Cardiac fibroblast (primary cell): ENCODE measurements at regions not wholly inside any gene's neighbourhood (a gene's known extent, or its start where the extent isn't known, plus 50 kb on each side); places are given as distances from the start of the nearest gene placed in this dataset.
A peak's percentile ranks its signal among the peaks of the same experiment; 100 is the strongest.

ENCODE experiments used
- DNase-seq, 2 donors: peaks; one replicate each; pipeline versions ENCODE4 v3.0.0 to v3.0.0-alpha.2; 2010; ENCODE audit warnings: low read depth in 2 of 2
- H3K4me3 ChIP-seq, 2 donors: replicated peaks in 1 of 2; 1 replicate in 1 of 2; 2 replicates in 1 of 2; pipeline ENCODE4 v1.5.1; 2011; ENCODE audit warnings: low read depth in 2 of 2, low read length in 2 of 2, mild to moderate bottlenecking in 2 of 2, moderate library complexity in 1 of 2
- TF ChIP-seq, protein P1 (sequence below): IDR thresholded peaks from one replicate; pipeline ENCODE4 v1.5.1; 2011; ENCODE audit warnings: low read depth, mild to moderate bottlenecking, low read length, inconsistent platforms

DNA sequence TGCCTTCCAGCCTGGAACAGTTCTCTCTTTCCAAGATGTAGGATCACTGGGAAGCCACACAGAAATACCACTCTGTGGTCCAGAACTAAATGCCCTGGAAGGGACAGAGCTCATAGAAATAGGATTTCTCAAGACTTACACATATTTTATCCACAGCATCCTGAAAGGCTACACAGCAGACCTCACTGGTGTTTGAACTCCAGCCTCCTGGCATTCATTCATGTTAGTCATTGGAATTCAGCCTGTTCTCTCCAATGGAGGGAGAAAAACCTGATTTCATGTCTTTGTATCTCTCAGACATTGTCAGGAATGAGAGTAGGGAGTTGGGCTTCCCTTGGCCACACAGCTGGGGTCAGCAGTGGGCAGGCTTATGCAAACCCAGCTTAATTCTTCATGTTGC lies 121.1 kb upstream of the PPP2R3A start:
- no peak overlapping the region for H3K4me3 ChIP-seq
- DNase-seq, result no peak
- TF ChIP-seq, protein P1, sequence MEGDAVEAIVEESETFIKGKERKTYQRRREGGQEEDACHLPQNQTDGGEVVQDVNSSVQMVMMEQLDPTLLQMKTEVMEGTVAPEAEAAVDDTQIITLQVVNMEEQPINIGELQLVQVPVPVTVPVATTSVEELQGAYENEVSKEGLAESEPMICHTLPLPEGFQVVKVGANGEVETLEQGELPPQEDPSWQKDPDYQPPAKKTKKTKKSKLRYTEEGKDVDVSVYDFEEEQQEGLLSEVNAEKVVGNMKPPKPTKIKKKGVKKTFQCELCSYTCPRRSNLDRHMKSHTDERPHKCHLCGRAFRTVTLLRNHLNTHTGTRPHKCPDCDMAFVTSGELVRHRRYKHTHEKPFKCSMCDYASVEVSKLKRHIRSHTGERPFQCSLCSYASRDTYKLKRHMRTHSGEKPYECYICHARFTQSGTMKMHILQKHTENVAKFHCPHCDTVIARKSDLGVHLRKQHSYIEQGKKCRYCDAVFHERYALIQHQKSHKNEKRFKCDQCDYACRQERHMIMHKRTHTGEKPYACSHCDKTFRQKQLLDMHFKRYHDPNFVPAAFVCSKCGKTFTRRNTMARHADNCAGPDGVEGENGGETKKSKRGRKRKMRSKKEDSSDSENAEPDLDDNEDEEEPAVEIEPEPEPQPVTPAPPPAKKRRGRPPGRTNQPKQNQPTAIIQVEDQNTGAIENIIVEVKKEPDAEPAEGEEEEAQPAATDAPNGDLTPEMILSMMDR, result no peak

DNA sequence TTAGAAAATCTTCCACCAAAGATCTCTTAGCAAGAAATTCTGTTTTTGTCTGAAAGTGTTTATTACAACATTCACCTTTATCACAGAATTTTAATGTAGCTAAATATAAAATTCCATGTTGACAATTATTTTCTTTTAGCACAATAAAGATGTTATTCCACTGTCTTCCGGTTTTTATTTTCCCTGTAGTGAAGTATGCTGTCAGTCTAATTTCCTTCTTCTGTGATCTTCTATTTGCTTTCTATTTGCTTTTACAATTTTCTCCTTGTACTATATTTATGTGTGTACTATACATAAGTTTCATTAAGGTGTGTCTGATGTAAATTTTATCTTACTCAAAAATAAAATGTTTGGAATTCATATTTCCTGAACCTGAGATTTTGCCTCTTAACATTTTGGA lies 117.5 kb upstream of the PPP2R3A start:
- H3K4me3 ChIP-seq, result no peak overlapping the region
- no peak for DNase-seq
- TF ChIP-seq, protein P1, result no peak

DNA sequence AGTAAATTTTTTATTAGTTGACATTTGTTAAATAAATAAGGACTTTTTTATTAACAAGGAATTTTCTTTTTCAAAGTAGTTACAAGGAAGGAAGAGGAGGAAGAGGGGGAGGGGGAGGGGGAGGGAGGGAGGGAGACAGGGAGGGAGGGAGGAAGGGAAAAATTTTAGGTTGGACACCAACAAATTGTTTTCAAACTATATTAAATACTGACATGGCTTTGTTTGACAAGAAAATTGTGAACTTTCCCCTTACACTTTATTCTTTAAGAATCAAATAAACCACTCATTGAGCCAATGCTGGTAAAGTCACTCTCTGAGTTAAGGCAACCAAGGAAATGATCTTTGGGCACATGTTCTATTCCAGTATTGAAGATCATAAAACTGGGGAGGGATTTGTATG lies 115.7 kb upstream of the PPP2R3A start:
- DNase-seq, result no peak
- TF ChIP-seq, protein P1, result no peak
- H3K4me3 ChIP-seq, result no peak overlapping the region

DNA sequence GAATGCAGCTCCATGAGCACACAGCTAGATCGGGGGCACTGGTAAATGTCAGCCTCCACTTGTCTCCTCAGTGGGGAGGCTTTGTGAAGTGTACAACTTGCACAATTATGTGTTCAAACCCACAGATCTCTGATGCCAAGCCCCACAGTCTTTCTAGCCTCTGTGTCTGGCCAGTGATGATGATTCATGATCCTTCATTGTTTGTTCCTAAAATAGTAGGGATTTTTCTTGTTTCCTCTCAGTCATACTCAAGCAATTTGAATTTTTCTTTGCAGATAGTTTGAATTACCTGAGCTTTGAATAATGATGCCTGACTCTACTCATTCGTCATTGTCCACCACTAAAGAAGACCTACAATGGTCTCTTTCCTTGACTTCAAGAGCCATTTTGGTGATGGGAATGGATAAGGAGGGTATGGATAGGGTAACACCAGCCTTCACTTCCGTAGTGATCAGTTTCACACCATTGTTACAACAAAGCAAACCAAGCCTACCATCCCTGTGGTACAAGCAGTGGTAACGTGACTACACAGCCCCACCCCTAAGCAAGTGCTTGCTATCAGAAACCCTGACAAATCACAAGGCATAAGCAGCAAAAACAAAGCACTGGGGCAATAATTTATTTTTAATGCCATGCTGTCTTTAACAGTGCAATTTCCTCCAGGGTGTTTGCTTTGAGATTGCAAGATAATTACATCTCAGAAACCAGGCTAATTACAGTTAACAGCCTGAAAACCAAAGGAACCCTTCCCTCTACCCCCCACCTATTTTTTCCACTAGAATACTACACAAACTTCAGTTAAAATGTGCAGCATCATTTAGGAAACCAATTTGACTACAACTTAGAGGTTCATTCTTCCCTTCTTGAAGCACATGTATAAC lies 114.1 kb upstream of the PPP2R3A start:
- DNase-seq, result peak in 1 of 2 donors; percentile 16

DNA sequence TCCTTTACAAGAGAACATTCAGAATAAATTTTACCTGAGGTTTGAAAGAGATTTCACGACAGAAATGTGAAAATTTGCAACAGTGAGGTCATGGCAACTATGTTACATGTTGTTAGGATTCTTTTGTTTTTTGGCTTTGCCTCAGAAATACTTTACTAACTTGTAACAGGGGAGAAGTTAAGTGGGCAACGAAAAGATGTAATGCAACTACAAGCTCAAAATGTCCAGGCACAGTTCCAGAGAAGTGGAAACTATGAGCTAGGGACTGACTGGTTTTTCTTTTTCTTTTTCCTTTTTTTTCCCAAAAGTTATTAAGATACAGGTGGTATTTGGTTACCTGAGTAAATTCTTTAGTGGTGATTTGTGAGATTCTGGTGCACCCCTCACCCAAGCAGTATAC lies 111.5 kb upstream of the PPP2R3A start:
- H3K4me3 ChIP-seq, result no peak overlapping the region
- no peak for DNase-seq
- TF ChIP-seq, protein P1, result no peak

More for the DNA sequence above, 114.1 kb upstream of the PPP2R3A start:
- TF ChIP-seq, protein P1, result no peak
- H3K4me3 ChIP-seq, result no peak overlapping the region

DNA sequence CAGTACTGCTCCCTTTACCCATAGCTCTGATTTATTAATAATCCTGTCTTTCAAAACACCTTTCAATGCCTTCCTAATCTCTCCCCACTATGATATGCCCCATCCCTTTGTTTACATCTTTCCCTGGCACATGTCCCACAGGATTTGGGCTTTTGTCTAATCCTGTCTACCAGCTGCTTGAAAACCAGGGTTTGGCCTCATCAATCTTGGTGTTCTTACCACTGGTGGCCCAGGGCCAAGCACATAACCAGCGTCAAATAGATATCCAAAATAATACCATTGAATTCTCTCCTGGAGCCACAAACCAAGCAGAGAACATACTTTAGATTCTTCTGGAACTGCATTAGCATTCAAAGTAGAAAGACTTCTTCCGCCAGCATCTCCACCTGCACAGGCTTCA lies 104.8 kb upstream of the PPP2R3A start:
- TF ChIP-seq, protein P1, result no peak
- no peak overlapping the region for H3K4me3 ChIP-seq
- no peak for DNase-seq
